ENCODE measurements at regions not wholly inside any gene's neighbourhood (a gene's known extent, or its start where the extent isn't known, plus 50 kb on each side); places are given as distances from the start of the nearest gene placed in this dataset.
"Not testable (repeated sequence)": the region's sequence is repeated elsewhere in the genome, so short reads cannot be mapped to it uniquely, and the experiment has no call there.

- DNase-seq, result no peak
Measured at GRCh38 chr5:166881802-166882201, 1409.6 kb upstream of the WWC1 start.

- no peak for DNase-seq
Measured at GRCh38 chr5:166883016-166883415, 1408.4 kb upstream of the WWC1 start.

GRCh38 chr5:166898166-166898565 lies 1393.3 kb upstream of the WWC1 start:
- no peak for DNase-seq

GRCh38 chr5:166899343-166899742 lies 1392.1 kb upstream of the WWC1 start:
- no peak for DNase-seq

GRCh38 chr5:166904571-166904970 lies 1386.9 kb upstream of the WWC1 start:
- DNase-seq, result no peak

- DNase-seq, result no peak
Measured at GRCh38 chr5:166906991-166907713, 1384.3 kb upstream of the WWC1 start.

- DNase-seq, result no peak
Measured at GRCh38 chr5:166909040-166909439, 1382.4 kb upstream of the WWC1 start.

- DNase-seq, result no peak
Measured at GRCh38 chr5:166909926-166910325, 1381.5 kb upstream of the WWC1 start.

- no peak for DNase-seq
Measured at GRCh38 chr5:166910995-166911394, 1380.5 kb upstream of the WWC1 start.

GRCh38 chr5:166916021-166916420 lies 1375.4 kb upstream of the WWC1 start:
- no peak for DNase-seq

- DNase-seq, result no peak
Measured at GRCh38 chr5:166926138-166926537, 1365.3 kb upstream of the WWC1 start.

- DNase-seq, result not testable (repeated sequence)
Measured at GRCh38 chr5:166926806-166927475, 1364.5 kb upstream of the WWC1 start.

GRCh38 chr5:166936351-166936750 lies 1355.1 kb upstream of the WWC1 start:
- no peak for DNase-seq

- DNase-seq, result no peak
Measured at GRCh38 chr5:166938071-166938470, 1353.4 kb upstream of the WWC1 start.

- no peak for DNase-seq
Measured at GRCh38 chr5:166942948-166943347, 1348.5 kb upstream of the WWC1 start.

- no peak for DNase-seq
Measured at GRCh38 chr5:166947045-166947444, 1344.4 kb upstream of the WWC1 start.

GRCh38 chr5:166948679-166949078 lies 1342.8 kb upstream of the WWC1 start:
- no peak for DNase-seq

- no peak for DNase-seq
Measured at GRCh38 chr5:166952048-166952447, 1339.4 kb upstream of the WWC1 start.

- DNase-seq, result no peak
Measured at GRCh38 chr5:166957782-166958181, 1333.7 kb upstream of the WWC1 start.

- DNase-seq, result no peak
Measured at GRCh38 chr5:166959766-166960165, 1331.7 kb upstream of the WWC1 start.

GRCh38 chr5:166961028-166961427 lies 1330.4 kb upstream of the WWC1 start:
- no peak for DNase-seq

GRCh38 chr5:166961913-166962312 lies 1329.5 kb upstream of the WWC1 start:
- no peak for DNase-seq

- no peak for DNase-seq
Measured at GRCh38 chr5:166962461-166962860, 1329.0 kb upstream of the WWC1 start.

- no peak for DNase-seq
Measured at GRCh38 chr5:166963596-166963995, 1327.8 kb upstream of the WWC1 start.

Data from CD4-positive, alpha-beta T cell treated with Interleukin-4 for 4 hours (primary cell).